GM06990 (cell line): ENCODE measurements at regions not wholly inside any gene's neighbourhood (a gene's known extent, or its start where the extent isn't known, plus 50 kb on each side); places are given as distances from the start of the nearest gene placed in this dataset.

Source experiments
- DNase-seq: peaks from one replicate; pipeline ENCODE4 v3.0.0-alpha.2; 2011; ENCODE audit not compliant: insufficient read length; ENCODE audit errors: extremely low read depth
- H3K27me3 ChIP-seq: replicated peaks from 2 replicates; pipeline ENCODE4 v1.6.0; 2011; ENCODE audit warnings: low read length; ENCODE audit not compliant: control insufficient read depth, insufficient read depth
- H3K36me3 ChIP-seq: 2 replicates; pipeline ENCODE4 v1.5.1; 2011; ENCODE audit warnings: low read length; ENCODE audit not compliant: control insufficient read depth, insufficient read depth
- H3K4me3 ChIP-seq: replicated peaks from 2 replicates; pipeline ENCODE4 v1.5.1; 2011; ENCODE audit warnings: low read depth, mild to moderate bottlenecking, control low read depth, low read length
- TF ChIP-seq, protein P1 (sequence below): IDR thresholded peaks from 2 replicates; pipeline ENCODE4 v1.5.1; 2011; ENCODE audit warnings: low read length, control low read depth, mild to moderate bottlenecking, inconsistent platforms; ENCODE audit not compliant: insufficient read depth, poor library complexity, severe bottlenecking

DNA sequence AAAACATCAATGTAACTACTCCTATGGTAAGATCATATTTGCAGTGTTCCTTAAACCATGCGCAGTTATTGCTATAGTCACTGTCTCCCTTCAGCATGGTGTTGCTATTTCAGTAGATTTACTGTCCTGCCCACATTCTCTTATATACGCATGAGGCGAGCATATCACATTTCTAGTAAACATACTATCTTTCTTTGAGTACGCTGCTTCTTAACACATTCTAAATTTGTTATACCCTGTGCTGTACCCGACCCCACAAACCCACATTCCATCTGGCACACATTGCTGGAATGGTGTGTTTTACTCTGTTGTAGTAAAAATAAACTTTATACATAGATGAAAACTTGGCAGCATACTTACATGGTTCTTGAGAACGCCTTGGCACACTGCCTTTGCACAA, 163.3 kb downstream of the QPCT start:
- DNase-seq: no peak
- TF ChIP-seq, protein P1, sequence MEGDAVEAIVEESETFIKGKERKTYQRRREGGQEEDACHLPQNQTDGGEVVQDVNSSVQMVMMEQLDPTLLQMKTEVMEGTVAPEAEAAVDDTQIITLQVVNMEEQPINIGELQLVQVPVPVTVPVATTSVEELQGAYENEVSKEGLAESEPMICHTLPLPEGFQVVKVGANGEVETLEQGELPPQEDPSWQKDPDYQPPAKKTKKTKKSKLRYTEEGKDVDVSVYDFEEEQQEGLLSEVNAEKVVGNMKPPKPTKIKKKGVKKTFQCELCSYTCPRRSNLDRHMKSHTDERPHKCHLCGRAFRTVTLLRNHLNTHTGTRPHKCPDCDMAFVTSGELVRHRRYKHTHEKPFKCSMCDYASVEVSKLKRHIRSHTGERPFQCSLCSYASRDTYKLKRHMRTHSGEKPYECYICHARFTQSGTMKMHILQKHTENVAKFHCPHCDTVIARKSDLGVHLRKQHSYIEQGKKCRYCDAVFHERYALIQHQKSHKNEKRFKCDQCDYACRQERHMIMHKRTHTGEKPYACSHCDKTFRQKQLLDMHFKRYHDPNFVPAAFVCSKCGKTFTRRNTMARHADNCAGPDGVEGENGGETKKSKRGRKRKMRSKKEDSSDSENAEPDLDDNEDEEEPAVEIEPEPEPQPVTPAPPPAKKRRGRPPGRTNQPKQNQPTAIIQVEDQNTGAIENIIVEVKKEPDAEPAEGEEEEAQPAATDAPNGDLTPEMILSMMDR: no peak
- Histone ChIP-seq H3K36me3 (no peaks in the 10 kb centered on the region), H3K27me3 (no peaks in the 10 kb centered on the region), H3K4me3 (no peak overlapping the region)

DNA sequence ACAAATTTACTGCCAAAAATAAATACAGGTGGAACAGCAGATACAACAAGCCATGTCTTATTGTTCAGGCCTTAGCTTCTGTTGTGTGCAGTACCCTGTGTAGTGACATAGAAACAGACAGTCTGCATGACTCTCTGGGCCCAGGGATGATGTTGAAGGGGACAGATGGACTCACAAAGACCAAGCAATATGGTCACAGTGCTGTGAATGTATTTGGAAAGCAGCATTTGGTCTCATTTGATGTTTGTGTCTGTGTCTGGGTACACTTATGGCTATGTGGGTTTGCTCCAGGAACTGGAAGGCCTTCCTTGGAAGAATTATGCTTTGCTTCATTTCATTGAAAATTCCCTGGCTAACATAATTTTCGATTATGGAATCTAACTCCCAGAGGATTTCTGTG, 158.5 kb downstream of the CDC42EP3 start:
- TF ChIP-seq, protein P1: no peak
- Histone ChIP-seq H3K4me3 (no peak overlapping the region), H3K36me3 (no peaks in the 10 kb centered on the region), H3K27me3 (no peaks in the 10 kb centered on the region)
- no peak for DNase-seq

DNA sequence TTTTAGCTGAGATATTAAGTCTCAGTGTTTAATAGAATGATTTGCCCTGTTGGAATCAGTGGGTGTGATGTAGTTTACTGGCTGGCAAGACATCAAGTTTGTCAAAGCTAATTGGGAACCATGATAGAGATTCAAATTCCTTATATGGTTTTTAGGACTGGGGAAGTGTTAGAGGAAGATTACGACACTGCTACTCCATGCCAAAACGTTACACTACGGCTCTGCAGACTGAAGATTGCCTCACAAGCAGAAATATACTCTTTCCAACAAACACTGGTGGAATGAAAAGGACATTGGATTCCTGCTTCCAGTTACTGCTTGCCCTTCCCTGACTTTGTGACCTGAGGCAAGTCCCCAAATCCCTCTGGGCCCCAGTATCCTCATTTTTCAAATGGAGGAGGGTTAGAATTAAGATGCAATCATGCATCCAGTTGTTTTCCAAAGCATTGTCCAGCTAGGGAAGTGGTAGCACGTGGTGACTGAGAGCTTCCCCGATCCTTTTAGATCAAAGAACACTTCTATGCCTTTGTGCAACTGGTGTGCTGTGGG, 147.6 kb downstream of the CDC42EP3 start:
- no peaks in the 10 kb centered on the region for H3K27me3 ChIP-seq

DNA sequence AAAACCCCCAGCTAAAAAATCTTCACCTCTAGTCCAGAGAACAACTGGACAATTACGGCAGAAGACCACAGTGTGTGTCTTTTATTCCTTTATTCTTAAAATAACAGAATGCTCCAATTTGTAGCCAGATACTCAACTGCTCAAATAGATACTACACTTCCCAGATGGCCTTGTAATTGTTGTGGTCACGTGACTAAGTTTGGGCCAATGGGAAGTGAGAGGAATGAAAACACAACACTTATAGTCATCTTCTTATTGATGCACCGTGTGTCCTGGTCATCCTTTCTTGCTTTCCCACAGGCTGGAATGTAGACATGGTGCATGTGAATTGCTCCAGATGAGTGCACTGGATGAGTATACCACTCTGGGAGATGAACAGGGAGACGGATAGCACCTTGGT, 145.1 kb downstream of the CDC42EP3 start:
- Histone ChIP-seq H3K4me3 (no peak overlapping the region), H3K27me3 (no peaks in the 10 kb centered on the region), H3K36me3 (no peaks in the 10 kb centered on the region)
- no peak for DNase-seq
- TF ChIP-seq, protein P1: no peak

More for the DNA sequence above, 147.6 kb downstream of the CDC42EP3 start:
- Histone ChIP-seq H3K4me3 (no peak overlapping the region), H3K36me3 (no peaks in the 10 kb centered on the region)
- DNase-seq: no peak
- TF ChIP-seq, protein P1: no peak

DNA sequence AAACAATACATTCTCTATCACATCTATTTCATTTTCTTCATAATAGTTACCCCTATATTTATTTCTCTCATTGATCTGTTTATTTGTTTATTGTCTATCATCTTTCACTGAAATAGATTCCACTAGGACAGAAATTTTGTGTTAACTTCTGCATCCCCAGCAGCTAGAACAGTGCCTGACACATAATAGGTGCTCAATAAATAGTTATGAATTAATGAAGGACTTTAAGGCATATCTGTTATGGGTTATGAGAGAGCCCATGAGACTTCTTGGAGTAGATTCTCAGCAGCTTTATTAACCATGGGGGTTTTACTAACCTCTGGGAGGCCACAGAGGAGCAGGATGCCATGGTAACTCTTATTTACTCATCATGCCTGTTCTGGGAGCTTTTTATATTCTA, 144.6 kb downstream of the CDC42EP3 start:
- TF ChIP-seq, protein P1: no peak
- Histone ChIP-seq H3K27me3 (no peaks in the 10 kb centered on the region), H3K36me3 (no peaks in the 10 kb centered on the region), H3K4me3 (no peak overlapping the region)
- no peak for DNase-seq

DNA sequence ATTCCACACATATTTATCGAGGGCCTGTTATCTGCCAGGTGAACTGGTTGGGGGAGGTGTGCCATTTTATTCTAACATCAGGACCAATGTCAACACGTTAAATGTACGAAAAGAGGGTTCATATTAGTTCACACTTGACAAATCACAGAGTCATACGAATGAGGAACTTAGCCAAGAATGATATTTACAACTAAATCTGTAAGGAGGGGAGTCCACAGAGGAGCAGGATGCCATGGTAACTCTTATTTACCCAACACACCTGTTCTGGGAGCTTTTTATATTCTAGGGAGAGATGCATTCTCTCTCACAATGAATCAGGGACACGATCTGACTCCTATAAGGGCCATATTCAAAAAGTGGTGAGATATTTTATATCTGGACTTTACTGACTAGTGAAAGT, 144.1 kb downstream of the CDC42EP3 start:
- Histone ChIP-seq H3K36me3 (no peaks in the 10 kb centered on the region), H3K27me3 (no peaks in the 10 kb centered on the region), H3K4me3 (no peak overlapping the region)
- TF ChIP-seq, protein P1: no peak
- DNase-seq: no peak
